Urinary bladder (tissue), 3 donors: ENCODE measurements at regions not wholly inside any gene's neighbourhood (a gene's known extent, or its start where the extent isn't known, plus 50 kb on each side); places are given as distances from the start of the nearest gene placed in this dataset.

Experiments
- DNase-seq: peaks from one replicate; pipeline ENCODE4 v3.0.0-alpha.2; 2015; ENCODE audit errors: extremely low spot score
- H3K27ac ChIP-seq: one replicate; pipeline ENCODE4 v1.5.1; 2013; ENCODE audit warnings: low read depth, mild to moderate bottlenecking, moderate library complexity
- H3K36me3 ChIP-seq: one replicate; pipeline ENCODE4 v1.6.1; 2013; ENCODE audit warnings: mild to moderate bottlenecking, moderate library complexity; ENCODE audit not compliant: insufficient read depth
- H3K4me1 ChIP-seq: one replicate; pipeline ENCODE4 v1.6.1; 2013; ENCODE audit warnings: mild to moderate bottlenecking, moderate library complexity; ENCODE audit not compliant: insufficient read depth
- H3K4me3 ChIP-seq: one replicate; pipeline ENCODE4 v1.5.1; 2013; ENCODE audit warnings: low read depth, low read length
- WGBS: extraction: QIAGEN DNeasy Blood & Tissue Kit; methylation state at CpG from one replicate; pipeline ENCODE4 v1.1.7; 2013; 5-methylcytosine and 5-hydroxymethylcytosine counted together
- donor health status: healthy with polysubstance abuse.
- donor health status: healthy.

- H3K36me3 ChIP-seq = no peaks in the 10 kb centered on the region
- WGBS = 68% methylated on average over 4 of the region's 4 CpGs
- no peak for DNase-seq
- no peaks in the 10 kb centered on the region for H3K4me1 ChIP-seq
- no peak overlapping the region for H3K27ac ChIP-seq
- H3K4me3 ChIP-seq = no peak overlapping the region
These were observed 498.3 kb downstream of the ADGRL2 start for GRCh38 chr1:82299056-82299455.

- H3K4me1 ChIP-seq = no peaks in the 10 kb centered on the region
- H3K4me3 ChIP-seq = no peak overlapping the region
- WGBS = 83% methylated on average over 9 of the region's 9 CpGs
- DNase-seq = no peak
- H3K36me3 ChIP-seq = no peaks in the 10 kb centered on the region
- no peak overlapping the region for H3K27ac ChIP-seq
These were observed 496.6 kb downstream of the ADGRL2 start for GRCh38 chr1:82297139-82297896.

GRCh38 chr1:82287556-82287955, 486.8 kb downstream of the ADGRL2 start:
- H3K27ac ChIP-seq = no peak overlapping the region
- H3K4me1 ChIP-seq = no peaks in the 10 kb centered on the region
- H3K4me3 ChIP-seq = no peak overlapping the region
- H3K36me3 ChIP-seq = no peaks in the 10 kb centered on the region
- no peak for DNase-seq
- WGBS = 90% methylated on average over 3 of the region's 3 CpGs

- H3K4me1 ChIP-seq = no peaks in the 10 kb centered on the region
- no peaks in the 10 kb centered on the region for H3K36me3 ChIP-seq
- H3K27ac ChIP-seq = no peak overlapping the region
- 38% methylated on average over 1 of the region's 1 CpG for WGBS
- no peak overlapping the region for H3K4me3 ChIP-seq
- DNase-seq = no peak
These were observed 483.5 kb downstream of the ADGRL2 start for GRCh38 chr1:82284213-82284612.

GRCh38 chr1:82279241-82279640, 478.5 kb downstream of the ADGRL2 start:
- WGBS = 92% methylated on average over 6 of the region's 6 CpGs
- Histone ChIP-seq H3K4me1 (no peaks in the 10 kb centered on the region), H3K4me3 (no peak overlapping the region), H3K27ac (no peak overlapping the region), H3K36me3 (no peaks in the 10 kb centered on the region)
- DNase-seq = no peak

GRCh38 chr1:82273816-82274215, 473.1 kb downstream of the ADGRL2 start:
- no peak for DNase-seq
- 60% methylated on average over 2 of the region's 2 CpGs for WGBS
- H3K36me3 ChIP-seq = no peaks in the 10 kb centered on the region
- H3K4me1 ChIP-seq = no peaks in the 10 kb centered on the region
- no peak overlapping the region for H3K27ac ChIP-seq
- H3K4me3 ChIP-seq = no peak overlapping the region

- Histone ChIP-seq H3K4me3 (no peak overlapping the region), H3K4me1 (no peaks in the 10 kb centered on the region), H3K36me3 (no peaks in the 10 kb centered on the region), H3K27ac (no peak overlapping the region)
- no peak for DNase-seq
- 31% methylated on average over 5 of the region's 5 CpGs for WGBS
These were observed 468.7 kb downstream of the ADGRL2 start for GRCh38 chr1:82269431-82269830.

GRCh38 chr1:82268826-82269225, 468.1 kb downstream of the ADGRL2 start:
- Histone ChIP-seq H3K4me1 (no peaks in the 10 kb centered on the region), H3K27ac (no peak overlapping the region), H3K4me3 (no peak overlapping the region), H3K36me3 (no peaks in the 10 kb centered on the region)
- DNase-seq = no peak
- 62% methylated on average over 1 of the region's 1 CpG for whole genome bisulfite sequencing

- no peaks in the 10 kb centered on the region for H3K36me3 ChIP-seq
- no peak for DNase-seq
- H3K27ac ChIP-seq = no peak overlapping the region
- H3K4me3 ChIP-seq = no peak overlapping the region
- H3K4me1 ChIP-seq = no peaks in the 10 kb centered on the region
- WGBS = 63% methylated on average over 1 of the region's 1 CpG
These were observed 465.6 kb downstream of the ADGRL2 start for GRCh38 chr1:82266351-82266750.

- no peak overlapping the region for H3K4me3 ChIP-seq
- H3K27ac ChIP-seq = no peak overlapping the region
- H3K36me3 ChIP-seq = no peaks in the 10 kb centered on the region
- H3K4me1 ChIP-seq = no peaks in the 10 kb centered on the region
- 95% methylated on average over 5 of the region's 5 CpGs for WGBS
- DNase-seq = no peak
These were observed 464.7 kb downstream of the ADGRL2 start for GRCh38 chr1:82265436-82265835.

- 86% methylated on average over 3 of the region's 3 CpGs for WGBS
- DNase-seq = no peak
These were observed 464.1 kb downstream of the ADGRL2 start for GRCh38 chr1:82264802-82265201.

GRCh38 chr1:82263396-82263795, 462.7 kb downstream of the ADGRL2 start:
- DNase-seq = no peak
- Histone ChIP-seq H3K4me1 (no peaks in the 10 kb centered on the region), H3K36me3 (no peaks in the 10 kb centered on the region), H3K4me3 (no peak overlapping the region), H3K27ac (no peak overlapping the region)
- WGBS = 84% methylated on average over 1 of the region's 1 CpG

More at GRCh38 chr1:82264802-82265201, 464.1 kb downstream of the ADGRL2 start:
- Histone ChIP-seq H3K36me3 (no peaks in the 10 kb centered on the region), H3K27ac (no peak overlapping the region), H3K4me1 (no peaks in the 10 kb centered on the region), H3K4me3 (no peak overlapping the region)

GRCh38 chr1:82260666-82261065, 459.9 kb downstream of the ADGRL2 start:
- no peak for DNase-seq
- 67% methylated on average over 1 of the region's 1 CpG for WGBS
- Histone ChIP-seq H3K36me3 (no peaks in the 10 kb centered on the region), H3K27ac (no peak overlapping the region), H3K4me3 (no peak overlapping the region), H3K4me1 (no peaks in the 10 kb centered on the region)

- Histone ChIP-seq H3K27ac (no peak overlapping the region), H3K36me3 (no peaks in the 10 kb centered on the region), H3K4me1 (no peaks in the 10 kb centered on the region), H3K4me3 (no peak overlapping the region)
- no peak for DNase-seq
- 37% methylated on average over 1 of the region's 1 CpG for WGBS
These were observed 459.3 kb downstream of the ADGRL2 start for GRCh38 chr1:82260051-82260450.

GRCh38 chr1:82258887-82259286, 458.2 kb downstream of the ADGRL2 start:
- Histone ChIP-seq H3K36me3 (no peaks in the 10 kb centered on the region), H3K4me3 (no peak overlapping the region), H3K4me1 (no peaks in the 10 kb centered on the region), H3K27ac (no peak overlapping the region)
- no peak for DNase-seq
- WGBS = 96% methylated on average over 5 of the region's 5 CpGs
